Panc1 (cell line): ENCODE measurements at regions not wholly inside any gene's neighbourhood (a gene's known extent, or its start where the extent isn't known, plus 50 kb on each side); places are given as distances from the start of the nearest gene placed in this dataset.

Experiments
- ATAC-seq: fragments of 200-7000 bp; cut with Tn5 transposase; 2 replicates; pipeline ENCODE4 v1.9.1; 2020; ENCODE audit warnings: mild to moderate bottlenecking, moderate library complexity
- BruUV-seq: library from RNA; stranded (reverse); fragments of 400-500 nt; replicated peaks from 2 replicates; lab custom pipeline; 2021; lab: Mats Ljungman, UMichigan
- CTCF ChIA-PET: fragments of 300-600 bp; sonication (Branson Sonifier 250); formaldehyde crosslinking; loops from one replicate; lab custom pipeline; 2022; ENCODE audit warnings: antibody characterized with exemption; lab: Charles Lee
- POLR2A ChIA-PET: fragments of 300-600 bp; sonication (Branson Sonifier 250); formaldehyde crosslinking; loops from one replicate; lab custom pipeline; 2022; ENCODE audit warnings: antibody characterized with exemption; lab: Charles Lee
- DNase-seq: peaks from one replicate; pipeline ENCODE4 v3.0.0-alpha.2; 2010; ENCODE audit warnings: low read depth, low spot score
- H3K27ac ChIP-seq: 2 replicates; pipeline ENCODE4 v1.5.1; 2011; ENCODE audit warnings: mild to moderate bottlenecking, low read length, inconsistent platforms
- H3K27me3 ChIP-seq: fragments of 200-500 bp; sonication (Bioruptor generic); 2 replicates; pipeline ENCODE4 v1.6.0; 2014; ENCODE audit warnings: low read length, inconsistent platforms; ENCODE audit not compliant: control insufficient read depth, insufficient read depth
- H3K36me3 ChIP-seq: fragments of 200-500 bp; sonication (Bioruptor generic); 2 replicates; pipeline ENCODE4 v1.5.1; 2014; ENCODE audit warnings: inconsistent platforms, mild to moderate bottlenecking, low read length, moderate library complexity; ENCODE audit not compliant: control insufficient read depth, insufficient read depth
- H3K4me1 ChIP-seq: 2 replicates; pipeline ENCODE4 v1.5.1; 2011; ENCODE audit warnings: inconsistent platforms, mild to moderate bottlenecking, low read length, moderate library complexity; ENCODE audit not compliant: control insufficient read depth, insufficient read depth
- H3K4me3 ChIP-seq, 2 experiments: 2 replicates each; pipeline ENCODE4 v1.5.1; 2011 to 2012; ENCODE audit warnings: low read depth in 2 of 2, low read length in 2 of 2, mild to moderate bottlenecking in 2 of 2, inconsistent platforms in 1 of 2, moderate library complexity in 1 of 2
- H3K9me3 ChIP-seq: fragments of 200-500 bp; sonication (Bioruptor generic); 2 replicates; pipeline ENCODE4 v1.5.1; 2014; ENCODE audit warnings: low read depth, mild to moderate bottlenecking, inconsistent platforms, low read length, moderate library complexity; ENCODE audit not compliant: control insufficient read depth, insufficient read depth
- CTCF ChIP-seq: fragments of 450-650 bp; IDR thresholded peaks from 2 replicates; pipeline ENCODE4 v1.5.1; 2017; ENCODE audit warnings: mild to moderate bottlenecking
- POLR2AphosphoS5 ChIP-seq: IDR thresholded peaks from 2 replicates; pipeline ENCODE4 v1.6.1; 2012; ENCODE audit warnings: mild to moderate bottlenecking, low read depth, low read length, moderate library complexity
- REST ChIP-seq, 2 experiments: IDR thresholded peaks; 2 replicates each; pipeline ENCODE4 v1.6.1; 2011 to 2012; ENCODE audit warnings: low read depth in 2 of 2, control low read depth in 1 of 2, low read length in 1 of 2, mild to moderate bottlenecking in 1 of 2, moderate library complexity in 1 of 2; ENCODE audit not compliant: insufficient read depth in 1 of 2
- SIN3A ChIP-seq: IDR thresholded peaks from 2 replicates; pipeline ENCODE4 v1.6.1; 2012; ENCODE audit warnings: low read depth, mild to moderate bottlenecking, low read length, moderate library complexity, borderline replicate concordance; ENCODE audit not compliant: insufficient read depth
- TCF7L2 ChIP-seq: IDR thresholded peaks from 2 replicates; pipeline ENCODE4 v1.6.1; 2011; ENCODE audit warnings: mild to moderate bottlenecking, low read depth, low read length, inconsistent platforms
- in situ Hi-C: cut with HindIII; loops from 2 replicates; pipeline ENCODE4 v1.10.0; 2016; ENCODE audit warnings: low sequenced_read_pairs, low pct_unique_long_range_greater_than_20kb
- intact Hi-C: fragments of 100-400 bp; cut with micrococcal nuclease; formaldehyde crosslinking; loops from one replicate; pipeline ENCODE4 v1.10.0; 2022; ENCODE audit not compliant: unreplicated experiment

DNA sequence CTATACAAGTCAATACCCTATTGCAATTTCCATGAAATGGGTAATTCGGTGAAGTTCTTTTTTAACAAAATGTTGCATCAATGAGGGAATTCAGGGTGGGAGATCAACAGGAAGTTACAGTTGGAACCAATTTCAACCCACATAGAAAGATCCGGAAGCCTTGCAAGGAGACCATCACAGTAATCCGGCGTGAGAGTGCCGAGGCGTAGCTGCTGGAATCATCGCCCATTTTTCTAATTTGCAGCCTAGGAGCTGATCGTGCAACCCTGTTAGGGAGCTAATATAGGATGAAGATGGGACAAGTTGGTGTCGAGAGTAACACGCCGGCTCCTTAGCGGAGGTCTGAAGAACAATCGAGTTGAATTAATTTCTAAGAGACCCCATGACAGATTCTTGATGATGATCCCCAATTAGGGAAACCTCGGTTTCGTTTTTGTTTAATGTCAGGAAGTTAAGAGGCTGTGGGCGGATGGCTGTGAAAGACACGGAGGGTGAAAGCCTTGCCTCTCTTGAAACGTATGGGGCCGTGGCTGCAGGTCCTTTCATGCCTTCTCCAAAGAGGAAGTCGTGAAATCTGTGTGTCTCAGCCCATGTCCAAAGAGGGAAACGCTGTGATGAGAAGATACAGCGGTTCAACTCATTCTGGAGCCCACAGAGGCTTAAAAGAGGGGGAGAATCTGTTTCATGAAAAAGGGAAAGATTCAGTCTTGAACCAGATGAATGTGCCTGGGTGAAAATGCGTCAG is 51.2 kb upstream of the CARD11 start:
- intact Hi-C loops = no loop called here
- no peak for ATAC-seq

DNA sequence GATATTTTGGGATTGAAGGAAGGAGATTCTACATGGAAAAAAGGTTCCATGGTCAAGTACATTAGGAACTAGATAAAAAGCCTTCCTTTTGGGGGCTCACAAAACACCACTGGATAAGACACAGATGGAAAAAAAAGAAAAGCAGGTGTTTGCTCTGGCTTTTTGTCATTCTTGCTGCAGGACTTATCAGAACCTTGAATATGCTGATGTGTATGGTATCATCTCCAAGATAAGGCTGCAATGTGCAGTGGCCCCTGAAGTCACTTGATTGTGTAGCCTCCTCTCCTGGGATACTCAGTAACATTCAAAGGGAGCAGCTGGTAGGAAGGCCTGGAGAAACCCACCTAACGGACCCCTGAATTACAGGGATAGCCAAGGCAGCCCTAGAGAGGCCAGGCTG is 54.1 kb upstream of the CARD11 start:
- Histone ChIP-seq H3K4me3 (no peak overlapping the region), H3K4me1 (no peaks in the 10 kb centered on the region), H3K9me3 (no peaks in the 10 kb centered on the region), H3K27me3 (no peaks in the 10 kb centered on the region), H3K36me3 (no peaks in the 10 kb centered on the region), H3K27ac (no peak overlapping the region)
- BruUV-seq = no TSS peak
- TF ChIP-seq SIN3A (no peak), TCF7L2 (no peak), CTCF (no peak), REST (IDR thresholded peaks at IDR 0.05; ENCODE audit: insufficient read depth in 1 of 2, low read depth in 2 of 2, low read length in 1 of 2) (no peak), POLR2AphosphoS5 (no peak)
- DNase-seq = no peak
- intact Hi-C loops = no loop called here
- POLR2A ChIA-PET = no interaction called here
- in situ Hi-C loops = no loop called here
- ATAC-seq = no peak
- CTCF ChIA-PET = no interaction called here

More for the DNA sequence above, 51.2 kb upstream of the CARD11 start:
- TF ChIP-seq POLR2AphosphoS5 = no peak
- TF ChIP-seq CTCF = no peak
- TF ChIP-seq TCF7L2 = no peak
- TF ChIP-seq REST (IDR thresholded peaks at IDR 0.05; ENCODE audit: insufficient read depth in 1 of 2, low read depth in 2 of 2, low read length in 1 of 2) = no peak
- TF ChIP-seq SIN3A = no peak
- Histone ChIP-seq H3K27me3 (no peaks in the 10 kb centered on the region), H3K9me3 (no peaks in the 10 kb centered on the region), H3K4me3 (no peak overlapping the region), H3K4me1 (no peaks in the 10 kb centered on the region), H3K27ac (no peak overlapping the region), H3K36me3 (no peaks in the 10 kb centered on the region)
- no peak for DNase-seq
- BruUV-seq = no TSS peak
- POLR2A ChIA-PET = interaction anchor here (0.6 kb wide), 1 partner anchor 243 kb away, joined by 4 read pairs; no protein-coding TSS in a partner anchor
- in situ Hi-C loops = no loop called here
- CTCF ChIA-PET = no interaction called here
